ENCODE measurements at regions not wholly inside any gene's neighbourhood (a gene's known extent, or its start where the extent isn't known, plus 50 kb on each side); places are given as distances from the start of the nearest gene placed in this dataset.

DNA sequence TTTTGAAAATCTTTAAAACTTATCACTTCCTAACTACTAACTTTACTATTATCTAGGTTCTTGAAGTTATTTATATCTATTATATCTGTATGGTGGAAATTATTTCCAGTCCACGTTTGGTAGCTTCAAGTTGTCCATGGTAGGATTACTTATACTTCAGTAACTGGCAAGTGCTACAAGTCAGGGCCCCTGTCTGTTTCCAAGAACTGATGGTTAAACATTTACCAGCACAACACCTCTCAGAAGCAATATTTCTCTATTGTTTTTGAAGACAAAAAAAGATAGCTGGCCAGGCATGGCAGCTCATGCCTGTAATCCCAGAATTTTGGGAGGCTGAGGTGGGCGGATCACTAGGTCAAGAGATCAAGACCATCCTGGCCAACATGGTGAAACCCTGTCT lies 240.4 kb upstream of the RHOBTB1 start:
- no peak for DNase-seq

DNA sequence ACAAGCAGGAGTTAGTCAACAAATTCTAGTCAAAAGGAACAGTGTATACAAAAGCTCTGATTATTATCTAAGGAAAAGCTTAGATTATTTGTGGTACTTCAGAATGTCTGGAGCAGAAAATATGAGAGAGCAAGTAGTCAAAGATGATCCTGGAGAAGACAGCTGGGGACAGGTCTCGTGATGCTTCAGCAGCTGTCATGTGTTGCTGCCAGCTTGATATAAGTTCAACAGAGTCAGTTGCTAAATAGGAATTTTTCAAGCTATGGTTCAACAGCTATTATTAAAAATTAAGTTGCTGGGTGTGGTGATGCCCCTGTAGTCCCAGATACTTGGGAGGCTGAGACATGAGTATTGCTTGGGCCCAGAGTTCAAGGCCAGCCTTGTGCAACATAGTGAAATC lies 240.0 kb upstream of the RHOBTB1 start:
- DNase-seq = no peak

DNA sequence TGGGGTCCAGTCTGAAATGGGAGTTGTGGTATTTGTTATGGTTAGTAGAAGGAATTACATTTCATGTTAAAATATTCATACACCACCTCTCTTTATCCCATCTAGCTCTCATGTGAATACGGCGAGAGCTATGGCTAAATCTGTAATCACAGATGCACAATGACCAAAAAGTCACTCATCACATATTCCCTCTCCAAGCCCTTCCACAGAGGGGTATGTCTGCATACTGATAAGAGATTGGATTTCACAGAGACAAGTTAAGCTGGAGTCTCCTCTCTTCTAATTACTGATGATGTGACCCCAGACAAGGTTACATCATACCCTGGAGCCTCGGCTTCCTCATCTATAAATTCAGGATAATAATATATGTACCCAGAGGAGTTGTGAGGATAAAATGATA lies 237.8 kb upstream of the RHOBTB1 start:
- no peak for DNase-seq

DNA sequence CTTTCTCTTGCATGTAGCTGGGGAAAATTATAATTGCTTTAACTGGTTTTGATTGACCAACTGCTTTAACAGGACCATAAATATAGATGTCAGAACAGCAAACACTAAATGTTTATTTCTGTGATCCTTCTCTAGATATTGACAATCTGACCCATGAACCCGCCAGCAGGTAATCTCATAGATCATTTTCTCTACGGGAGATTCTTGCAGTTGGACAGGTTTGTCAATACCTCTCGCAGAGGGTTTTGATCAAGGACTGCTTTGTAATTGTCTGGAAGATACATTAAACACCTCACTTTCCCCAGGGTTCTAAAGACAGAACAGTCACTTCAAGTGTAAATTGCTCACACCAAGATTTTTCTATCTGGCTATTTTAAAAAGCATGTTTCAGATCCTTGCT lies 235.8 kb upstream of the RHOBTB1 start:
- no peak for DNase-seq

DNA sequence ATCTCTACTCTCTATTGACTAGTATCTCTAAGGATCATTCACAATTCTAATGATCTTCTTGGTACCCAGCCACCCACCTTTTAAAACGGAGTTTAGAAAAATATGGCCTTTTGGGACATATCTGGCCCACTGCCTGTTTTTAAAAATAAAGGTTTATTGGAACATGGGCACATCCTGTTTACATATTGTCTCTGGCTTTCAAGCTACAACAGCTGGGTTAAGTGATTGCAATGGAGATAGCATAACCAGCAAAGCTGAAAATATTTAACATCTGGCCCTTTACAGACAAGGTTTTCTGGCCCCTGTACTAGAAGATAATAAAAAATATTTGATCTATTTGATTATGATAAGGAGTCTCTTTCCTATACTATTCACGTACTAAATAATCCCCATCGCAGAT lies 232.4 kb upstream of the RHOBTB1 start:
- DNase-seq = no peak

DNA sequence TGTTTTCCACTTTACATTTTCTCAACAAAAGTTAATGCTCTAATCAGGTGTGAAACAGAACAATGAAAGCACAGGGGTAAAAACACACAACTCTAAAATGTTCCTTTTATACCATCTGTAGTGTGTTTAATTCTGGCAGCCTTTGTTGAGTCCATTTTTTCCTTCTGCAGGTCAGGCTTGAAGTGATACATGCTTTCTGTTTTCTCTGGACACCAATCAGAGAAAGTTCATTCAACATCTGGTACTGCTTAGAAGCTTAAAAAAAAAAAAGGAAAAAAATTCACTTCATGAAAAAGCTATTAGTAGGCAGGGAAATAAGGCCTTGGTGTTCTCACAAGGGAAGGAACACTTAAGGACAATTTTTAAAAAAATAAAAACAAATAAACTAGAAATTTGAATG lies 231.3 kb upstream of the RHOBTB1 start:
- DNase-seq = no peak

DNA sequence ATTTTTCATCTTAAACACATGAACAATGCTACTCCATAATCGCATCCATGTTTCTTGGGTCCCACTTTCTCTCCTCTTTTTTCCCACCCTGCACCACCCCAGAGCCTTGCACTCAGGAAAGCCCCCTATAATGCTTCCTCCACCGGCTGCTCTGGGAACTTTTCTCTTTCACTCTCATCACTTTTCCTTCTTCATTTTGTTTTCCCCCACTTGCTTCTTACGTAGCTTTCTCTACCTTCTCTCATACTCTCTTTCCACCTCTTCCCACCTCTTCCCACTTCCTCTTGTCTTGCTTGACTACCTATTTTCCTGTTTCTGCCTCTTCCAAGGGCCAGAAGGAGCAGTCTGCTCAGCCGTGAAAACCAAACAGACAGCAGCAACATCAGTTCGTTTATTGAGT lies 229.5 kb upstream of the RHOBTB1 start:
- no peak for DNase-seq

DNA sequence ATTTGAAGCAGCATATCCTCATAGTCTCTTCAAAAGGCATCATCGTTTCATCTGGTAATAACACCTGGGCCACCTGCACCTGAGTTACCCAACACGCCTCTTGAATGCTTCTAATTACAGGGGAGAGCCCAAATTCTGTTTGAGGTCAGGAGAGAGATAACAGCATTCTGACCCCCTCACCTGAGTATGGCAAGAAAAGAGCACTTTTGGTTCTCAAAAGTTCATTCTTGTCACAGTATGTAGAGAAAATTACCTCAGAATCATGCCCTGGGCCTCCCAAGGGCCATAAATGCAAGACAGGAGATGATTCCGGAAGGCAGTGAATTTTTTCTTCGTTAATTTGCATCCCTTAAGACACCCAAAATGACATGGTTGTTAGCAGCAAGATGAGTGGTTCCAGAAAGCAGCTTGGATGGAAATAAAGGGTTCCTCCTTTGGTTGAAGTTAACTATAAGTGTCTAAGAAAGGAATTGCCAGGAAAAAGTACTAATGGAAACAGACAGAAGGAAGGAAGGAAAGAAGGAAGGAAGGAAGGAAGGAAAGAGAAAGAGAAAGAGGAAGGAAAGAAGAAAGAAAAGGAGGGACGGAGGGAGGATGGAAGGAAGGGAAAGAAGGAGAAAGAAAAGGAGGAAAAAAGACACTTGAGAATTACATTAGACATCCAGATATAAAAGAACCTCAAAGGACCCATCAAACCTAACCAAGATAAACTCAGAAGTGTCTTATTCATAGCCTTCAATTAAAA lies 228.4 kb upstream of the RHOBTB1 start:
- no peak for DNase-seq

DNA sequence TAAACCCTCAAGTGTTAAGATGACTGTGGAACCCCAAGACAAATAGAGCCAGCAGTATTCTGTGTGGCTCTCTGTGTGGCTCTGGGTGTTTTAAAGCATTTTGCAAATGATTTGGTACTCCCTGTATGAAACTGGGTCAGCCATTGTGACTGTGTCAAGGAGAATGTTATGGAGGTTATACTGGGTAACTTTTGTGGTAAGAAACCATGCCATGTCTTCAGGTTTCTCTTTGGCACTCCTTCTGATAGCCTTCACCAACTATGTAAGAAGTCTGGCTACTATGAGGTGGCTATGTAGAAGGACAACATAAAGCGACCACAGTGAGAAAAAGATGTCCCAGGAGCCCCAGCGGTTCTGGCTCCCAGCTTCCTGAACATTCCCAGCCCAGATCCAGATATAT lies 226.6 kb upstream of the RHOBTB1 start:
- DNase-seq = no peak

DNA sequence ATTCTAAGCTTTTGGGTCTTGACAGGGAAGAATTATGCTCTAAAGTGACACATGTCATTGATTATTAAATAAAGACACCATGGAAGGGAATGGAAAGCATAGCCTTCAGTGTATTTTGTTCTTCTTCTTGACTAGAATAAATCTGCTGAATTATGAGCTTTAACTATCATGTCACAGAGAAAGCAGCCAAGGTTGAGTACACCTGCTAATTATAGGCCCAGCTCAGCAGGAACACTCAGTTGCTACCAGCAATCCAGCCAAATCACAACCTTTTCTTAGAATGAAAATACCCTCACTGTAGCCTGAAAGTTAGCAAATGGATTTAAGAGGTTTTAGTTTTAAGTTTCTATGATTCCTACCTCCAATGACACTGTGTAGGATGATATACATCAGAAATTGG lies 225.3 kb upstream of the RHOBTB1 start:
- DNase-seq = no peak

DNA sequence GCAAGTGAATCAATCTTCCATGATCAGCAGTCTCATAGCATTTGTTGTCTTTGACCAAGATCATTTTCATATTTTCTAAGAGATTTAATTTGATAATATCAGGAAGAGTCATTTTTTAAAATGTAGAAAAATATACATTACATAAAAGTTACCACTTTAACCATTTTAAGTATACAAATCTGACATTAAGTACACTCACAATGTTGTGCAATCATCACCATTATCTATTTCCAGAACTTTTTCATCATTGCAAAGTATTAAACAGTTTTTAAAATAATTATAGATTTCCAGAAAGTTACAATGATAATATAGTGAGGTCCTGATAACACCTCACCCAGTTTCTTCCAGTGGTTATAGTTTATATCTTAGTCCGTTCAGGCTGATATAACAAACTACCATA lies 222.5 kb upstream of the RHOBTB1 start:
- no peak for DNase-seq

DNA sequence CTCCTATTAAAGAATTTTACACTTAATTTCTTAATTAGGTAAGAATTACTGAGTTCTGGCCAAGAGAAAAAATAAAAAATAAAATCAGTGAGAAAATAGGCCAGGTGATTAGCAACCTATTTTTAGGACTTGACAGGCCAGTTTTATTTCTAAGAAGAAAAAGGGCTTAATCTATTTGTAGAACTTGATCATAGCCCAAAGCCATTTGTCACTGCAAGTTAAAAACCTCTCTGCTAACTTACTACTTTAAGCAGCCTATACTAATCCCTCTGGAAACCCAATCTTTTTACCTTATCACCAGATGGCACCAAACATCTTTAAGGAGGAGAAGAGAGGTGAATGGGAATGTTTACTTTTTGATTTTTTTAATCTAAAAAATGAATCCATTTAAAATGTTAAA lies 222.1 kb upstream of the RHOBTB1 start:
- DNase-seq = no peak

DNA sequence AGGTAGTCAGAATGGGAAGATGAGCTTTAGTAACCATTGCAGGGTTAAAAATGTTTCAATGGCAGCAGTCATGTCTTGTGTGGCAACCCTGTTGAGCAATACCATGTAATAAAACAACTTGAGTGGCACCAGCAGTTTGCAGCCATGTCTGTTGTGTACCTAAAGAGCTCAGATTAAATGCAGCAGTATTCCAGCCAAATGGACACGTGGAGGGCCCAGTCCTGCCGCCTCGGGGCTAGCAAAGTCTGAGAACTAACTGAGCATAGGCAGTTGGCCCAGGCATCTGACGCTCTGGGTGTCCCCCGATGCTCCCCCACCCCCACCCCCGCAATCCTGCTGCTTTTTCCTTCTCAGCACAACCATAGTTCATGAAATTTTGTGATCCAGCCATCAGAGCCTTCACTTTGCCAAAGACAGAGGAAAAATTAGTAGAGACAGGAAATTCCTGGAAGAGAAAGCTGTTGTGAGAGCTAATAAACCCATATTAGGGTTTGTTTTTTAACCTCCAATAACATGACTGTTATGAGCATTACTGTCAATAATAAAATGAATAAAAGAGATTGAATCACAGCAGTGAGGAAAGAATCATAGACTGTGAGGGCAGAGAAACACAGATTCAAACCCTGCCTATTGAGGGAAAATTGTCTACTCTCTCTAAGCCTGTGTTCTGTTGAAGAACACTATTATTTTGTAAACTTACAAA lies 220.6 kb upstream of the RHOBTB1 start:
- DNase-seq = no peak

DNA sequence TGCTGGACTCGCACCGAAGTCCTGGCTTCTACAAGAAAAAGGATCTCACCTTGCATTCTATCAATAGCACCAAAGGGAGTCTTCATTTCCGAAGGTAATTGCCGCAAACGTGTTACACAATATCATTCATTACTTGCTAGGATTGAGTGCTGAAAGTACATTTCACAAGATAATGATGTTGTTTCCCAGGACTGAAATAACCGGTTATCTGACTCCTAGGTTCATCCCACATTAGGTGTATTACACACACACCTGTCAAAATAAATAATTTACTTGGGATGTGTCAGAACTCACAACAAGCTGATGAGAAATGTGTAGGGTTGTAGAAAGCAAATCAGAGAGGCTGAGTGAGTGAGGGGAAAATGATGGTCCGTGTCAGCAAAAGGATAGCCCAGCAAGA lies 219.4 kb upstream of the RHOBTB1 start:
- no peak for DNase-seq

DNA sequence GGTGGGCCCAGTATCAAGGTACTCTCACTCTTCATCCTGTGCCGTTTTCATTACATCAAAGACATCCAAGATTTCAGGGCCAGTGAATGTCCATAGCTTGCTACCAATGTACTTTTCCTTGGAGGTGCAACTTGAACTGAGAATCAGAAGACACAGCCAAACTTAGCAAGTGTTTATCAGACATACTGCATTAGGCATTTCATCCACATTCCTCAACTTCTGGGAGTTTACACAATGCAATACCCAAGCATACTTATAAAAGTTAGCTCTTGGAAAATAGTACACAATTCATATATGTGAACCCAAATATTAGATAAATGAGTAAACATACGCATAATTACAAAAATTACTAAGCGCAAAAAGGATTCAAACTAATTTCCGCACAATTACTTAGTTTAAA lies 216.3 kb upstream of the RHOBTB1 start:
- no peak for DNase-seq

DNA sequence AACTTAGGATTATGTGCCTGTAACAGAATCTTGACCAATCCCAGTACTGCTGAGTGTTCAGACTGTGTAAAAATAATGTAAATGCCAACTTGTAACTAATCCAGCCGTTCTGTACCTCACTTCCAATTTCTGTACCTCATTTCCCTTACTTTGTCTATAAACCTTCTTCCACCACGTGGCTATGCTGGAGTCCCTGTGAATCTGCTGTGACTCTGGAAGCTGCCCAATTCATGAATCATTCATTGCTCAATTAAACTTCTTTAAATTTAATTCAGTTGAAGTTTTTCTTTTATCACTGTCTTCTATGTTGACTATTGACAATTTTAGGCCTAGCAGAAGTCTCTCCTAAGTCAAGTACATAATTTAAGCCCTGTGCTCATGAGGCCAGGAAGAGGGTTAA lies 215.3 kb upstream of the RHOBTB1 start:
- no peak for DNase-seq

DNA sequence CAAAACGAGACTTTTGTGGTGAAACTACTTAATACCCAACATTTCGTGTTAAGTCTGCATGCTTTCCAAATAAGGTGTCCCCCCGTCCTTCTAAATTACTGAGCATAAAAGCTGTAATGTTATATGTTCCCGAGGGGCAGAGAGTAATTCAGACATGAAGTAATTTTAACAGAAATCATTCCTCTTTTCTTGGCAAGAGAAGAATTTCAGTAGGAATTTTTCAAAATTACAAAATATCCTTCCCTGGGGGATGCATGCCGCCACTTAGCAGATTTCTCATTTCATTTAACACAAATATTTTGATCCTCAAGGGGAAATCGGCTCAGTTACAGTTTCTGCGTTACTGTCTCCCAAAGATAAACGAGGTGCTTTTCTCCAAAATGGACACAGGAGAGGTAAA lies 213.2 kb upstream of the RHOBTB1 start:
- no peak for DNase-seq

DNA sequence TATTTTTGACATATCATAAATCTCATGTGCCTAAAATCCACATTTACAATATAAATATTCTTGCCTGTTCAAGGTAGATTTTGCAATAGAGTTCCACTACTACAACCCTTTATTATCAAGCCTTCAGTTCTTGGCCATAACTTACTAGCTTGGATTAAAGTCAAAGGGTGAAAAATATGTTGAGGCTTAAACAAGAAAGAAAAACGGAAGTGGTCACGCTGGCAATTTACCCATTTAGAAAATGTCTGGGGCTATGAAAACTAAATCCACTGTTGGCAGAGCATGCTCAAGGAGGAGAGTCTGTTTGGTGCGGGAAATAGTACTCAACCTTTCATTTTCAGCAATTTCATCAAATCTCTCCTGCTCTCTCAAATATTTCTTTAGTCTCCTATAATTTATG lies 209.8 kb upstream of the RHOBTB1 start:
- DNase-seq = no peak

DNA sequence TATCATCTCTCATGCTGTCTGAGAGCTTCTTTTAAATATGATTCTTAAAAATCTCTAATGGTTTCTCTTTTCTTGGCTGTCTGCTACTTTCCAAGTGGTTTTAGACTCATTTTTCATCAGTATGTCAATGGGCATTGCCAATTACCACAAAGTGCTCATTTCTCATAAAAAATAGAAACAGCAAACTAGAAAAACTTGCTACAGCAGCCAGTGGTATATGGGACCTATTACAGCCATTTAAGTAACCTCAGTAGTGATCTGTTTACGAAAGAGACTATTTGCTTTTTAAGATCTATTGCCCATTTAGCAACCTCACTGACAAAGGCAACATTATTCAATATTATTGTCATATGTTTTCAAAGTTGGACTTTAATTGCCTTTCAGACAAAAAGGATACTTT lies 207.1 kb upstream of the RHOBTB1 start:
- no peak for DNase-seq

DNA sequence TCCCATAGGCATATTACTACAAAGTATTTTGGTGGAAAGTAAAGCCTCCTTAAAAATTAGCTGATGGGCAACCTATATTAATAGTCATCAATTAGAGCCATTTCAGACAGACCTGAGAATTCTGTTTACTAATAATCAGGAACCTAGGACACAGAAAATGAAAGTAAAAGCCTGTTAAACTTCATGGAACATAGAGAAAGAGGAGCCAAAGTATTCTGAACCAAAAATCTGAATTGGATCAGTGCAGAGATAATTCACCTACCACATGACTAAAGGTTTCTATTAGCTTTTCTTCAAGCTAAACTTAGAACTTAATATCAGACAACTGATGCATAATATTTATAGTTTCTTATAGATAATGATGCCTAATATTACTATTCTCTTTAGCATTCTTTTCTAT lies 204.5 kb upstream of the RHOBTB1 start:
- no peak for DNase-seq

DNA sequence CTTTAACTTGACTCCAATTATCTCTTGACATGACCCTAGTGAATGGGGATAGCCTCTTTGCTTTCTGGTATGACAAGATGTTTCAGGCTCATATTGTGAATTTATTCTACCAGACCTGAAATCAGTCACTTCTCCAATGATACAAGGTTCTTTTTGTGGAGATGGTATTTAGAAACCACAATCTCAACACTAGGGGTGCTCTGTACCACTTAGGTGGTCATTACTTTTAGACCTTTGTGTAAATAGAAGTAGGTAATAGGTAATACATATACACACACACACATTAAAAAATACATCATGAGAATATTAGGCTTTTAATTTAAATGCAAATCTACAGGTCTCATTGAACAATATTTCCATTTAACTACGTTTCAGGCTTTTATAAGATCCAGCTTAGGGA lies 199.0 kb upstream of the RHOBTB1 start:
- no peak for DNase-seq

DNA sequence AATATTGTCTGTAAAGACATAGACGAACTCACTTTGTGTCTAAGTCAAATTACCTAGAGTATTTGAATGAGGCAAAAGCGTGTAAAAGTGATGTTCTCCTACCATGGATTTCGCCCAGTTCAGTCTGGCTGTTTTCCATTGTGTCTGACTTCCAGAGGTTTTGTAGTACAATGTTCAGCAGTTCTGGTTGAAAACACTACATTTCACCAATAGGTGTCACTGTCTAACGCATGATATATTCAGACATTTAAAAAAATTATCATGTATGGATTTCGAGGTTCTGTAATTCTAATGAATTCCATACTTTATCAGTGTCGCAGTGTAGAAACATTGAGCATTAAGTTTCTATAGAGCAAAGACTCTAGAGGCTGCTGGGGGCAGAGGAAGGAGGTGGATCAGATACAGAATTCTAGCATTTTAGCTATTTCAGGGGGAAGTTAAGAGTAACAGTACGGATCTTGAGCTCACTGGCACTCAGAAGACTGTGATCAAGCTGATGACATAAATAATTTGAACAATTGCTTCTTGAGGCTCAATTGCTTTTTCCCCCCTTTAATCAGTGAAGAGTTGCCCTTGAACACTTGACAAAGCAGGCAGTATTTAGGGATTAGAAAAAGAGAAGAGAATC lies 196.9 kb upstream of the RHOBTB1 start:
- peak; percentile 21 for DNase-seq

DNA sequence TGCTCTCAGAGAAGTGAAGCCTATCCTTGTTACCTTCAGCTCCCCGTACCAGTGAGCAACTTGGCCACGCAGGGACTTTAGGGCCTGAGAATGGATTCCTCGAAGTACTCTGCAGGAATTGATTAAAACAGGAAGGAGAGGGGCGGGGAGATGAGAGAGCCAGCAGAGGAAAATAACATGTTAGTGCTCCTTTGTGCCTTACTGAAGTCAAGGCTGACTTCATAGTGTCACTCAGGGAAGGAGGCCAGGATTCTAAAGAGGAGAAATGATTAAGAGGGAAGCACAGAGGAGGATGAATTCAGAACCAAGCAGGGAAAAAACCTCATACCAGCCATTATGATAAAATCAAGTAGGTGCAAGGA lies 195.6 kb upstream of the RHOBTB1 start:
- no peak for DNase-seq

DNA sequence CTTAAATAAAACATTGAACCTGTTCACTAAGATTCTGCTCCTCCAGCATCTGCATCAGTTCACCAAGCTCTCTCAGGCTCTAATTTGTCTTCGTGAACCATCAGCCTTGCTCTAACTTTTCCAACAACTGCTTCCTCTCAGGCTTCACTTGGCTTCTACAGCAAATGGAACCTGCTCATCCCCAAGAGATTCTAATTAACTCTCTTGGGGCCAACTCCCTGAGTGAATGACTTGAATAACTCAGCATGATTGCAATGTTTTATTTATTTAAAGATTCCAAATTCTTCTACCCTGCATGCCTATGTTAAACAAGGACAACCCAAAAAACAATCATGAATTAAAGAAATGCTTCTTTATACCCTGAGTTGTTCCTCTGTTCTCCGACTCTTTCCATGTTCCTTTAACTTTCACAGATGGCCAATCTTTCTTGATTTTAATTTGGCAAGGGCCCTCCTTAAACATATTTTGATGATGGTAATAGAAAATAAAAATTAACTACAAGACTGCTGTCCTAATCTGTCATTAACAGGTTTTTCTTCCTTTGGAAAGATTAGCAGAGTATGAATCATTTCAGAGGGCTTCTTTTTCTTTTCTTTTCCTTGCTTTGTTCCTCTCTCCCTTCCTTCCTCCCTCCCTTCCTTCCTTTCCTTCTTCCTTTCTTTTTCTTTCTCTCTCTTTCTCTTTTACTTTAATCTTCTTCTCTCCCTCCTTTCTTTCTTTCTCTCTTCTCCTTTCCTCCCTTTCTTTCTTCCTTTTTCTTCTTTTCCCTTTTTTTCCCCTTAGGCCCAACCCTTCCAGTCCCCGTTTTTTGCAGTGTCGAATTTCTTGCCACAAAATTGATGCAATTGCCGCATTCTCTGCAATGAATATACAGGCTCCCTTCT lies 195.0 kb upstream of the RHOBTB1 start:
- DNase-seq = no peak
